Osteoblast (primary cell): ENCODE measurements at regions not wholly inside any gene's neighbourhood (a gene's known extent, or its start where the extent isn't known, plus 50 kb on each side); places are given as distances from the start of the nearest gene placed in this dataset.

ENCODE experiments used
- DNase-seq: peaks from one replicate; pipeline ENCODE4 v3.0.0; 2011; ENCODE audit warnings: low spot score, mixed read lengths; ENCODE audit not compliant: insufficient read length; ENCODE audit errors: missing footprints
- H2AFZ ChIP-seq: 2 replicates; pipeline ENCODE4 v1.6.0; 2011; ENCODE audit warnings: mild to moderate bottlenecking, low read length
- H3K27ac ChIP-seq: 2 replicates; pipeline ENCODE4 v1.5.1; 2011; ENCODE audit warnings: mild to moderate bottlenecking, low read depth, low read length, moderate library complexity
- H3K27me3 ChIP-seq: 2 replicates; pipeline ENCODE4 v1.6.0; 2012; ENCODE audit warnings: mild to moderate bottlenecking, control low read depth, inconsistent platforms, low read length, moderate library complexity; ENCODE audit not compliant: insufficient read depth
- H3K36me3 ChIP-seq: 2 replicates; pipeline ENCODE4 v1.5.1; 2011; ENCODE audit warnings: mild to moderate bottlenecking, low read length, control low read depth, moderate library complexity; ENCODE audit not compliant: insufficient read depth
- H3K4me1 ChIP-seq: 2 replicates; pipeline ENCODE4 v1.5.1; 2011; ENCODE audit warnings: mild to moderate bottlenecking, low read length, control low read depth, moderate library complexity; ENCODE audit not compliant: insufficient read depth
- H3K4me2 ChIP-seq: 2 replicates; pipeline ENCODE4 v1.6.0; 2011; ENCODE audit warnings: mild to moderate bottlenecking, low read length; ENCODE audit not compliant: insufficient read depth
- H3K4me3 ChIP-seq: fragments of 200-600 bp; sonication (generic); 3 replicates; pipeline ENCODE4 v1.5.1; 2012; ENCODE audit warnings: mild to moderate bottlenecking, low read length, inconsistent platforms; ENCODE audit not compliant: insufficient read depth
- H3K79me2 ChIP-seq: 2 replicates; pipeline ENCODE4 v1.6.0; 2012; ENCODE audit warnings: mild to moderate bottlenecking, low read length, control low read depth, inconsistent platforms; ENCODE audit not compliant: insufficient read depth
- H3K9me3 ChIP-seq: 2 replicates; pipeline ENCODE4 v1.5.1; 2011; ENCODE audit warnings: low read depth, low read length, control low read depth
- H4K20me1 ChIP-seq: 2 replicates; pipeline ENCODE4 v1.6.0; 2012; ENCODE audit warnings: mild to moderate bottlenecking, low read length, control low read depth; ENCODE audit not compliant: insufficient read depth
- TF ChIP-seq, protein P1 (sequence below): IDR thresholded peaks from 2 replicates; pipeline ENCODE4 v1.5.1; 2011; ENCODE audit warnings: mild to moderate bottlenecking, low read depth, low read length, moderate library complexity; ENCODE audit errors: extremely low read depth

DNA sequence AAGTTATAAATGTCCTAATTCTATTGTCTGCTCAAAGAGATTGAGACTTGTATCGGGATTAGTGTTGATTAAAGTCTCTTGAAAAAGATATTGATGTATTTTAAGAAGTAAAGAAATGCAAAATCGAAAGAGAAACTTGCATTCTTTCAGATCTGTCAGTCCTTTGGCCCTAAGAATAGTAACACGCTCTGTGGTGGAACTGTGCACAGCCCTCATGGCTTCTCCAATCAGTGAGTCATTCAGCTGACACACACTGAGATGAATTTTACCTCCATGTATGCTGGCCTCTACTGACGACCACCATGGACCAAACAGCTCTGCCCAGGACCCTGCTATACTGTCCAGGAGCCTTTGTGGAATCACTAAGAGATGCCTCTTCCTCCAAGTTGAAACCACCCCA is 232.4 kb downstream of the ESM1 start:
- Histone ChIP-seq H3K4me3 (peak overlapping the region; percentile 50), H2AFZ (peak overlapping the region; percentile 80), H3K4me2 (peak overlapping the region; percentile 85), H3K9me3 (no peaks in the 10 kb centered on the region), H4K20me1 (no peaks in the 10 kb centered on the region), H3K4me1 (peaks cover 21% of the 10 kb centered on the region), H3K79me2 (no peaks in the 10 kb centered on the region), H3K36me3 (no peaks in the 10 kb centered on the region), H3K27ac (peak overlapping the region; percentile 48), H3K27me3 (no peaks in the 10 kb centered on the region)
- TF ChIP-seq, protein P1, sequence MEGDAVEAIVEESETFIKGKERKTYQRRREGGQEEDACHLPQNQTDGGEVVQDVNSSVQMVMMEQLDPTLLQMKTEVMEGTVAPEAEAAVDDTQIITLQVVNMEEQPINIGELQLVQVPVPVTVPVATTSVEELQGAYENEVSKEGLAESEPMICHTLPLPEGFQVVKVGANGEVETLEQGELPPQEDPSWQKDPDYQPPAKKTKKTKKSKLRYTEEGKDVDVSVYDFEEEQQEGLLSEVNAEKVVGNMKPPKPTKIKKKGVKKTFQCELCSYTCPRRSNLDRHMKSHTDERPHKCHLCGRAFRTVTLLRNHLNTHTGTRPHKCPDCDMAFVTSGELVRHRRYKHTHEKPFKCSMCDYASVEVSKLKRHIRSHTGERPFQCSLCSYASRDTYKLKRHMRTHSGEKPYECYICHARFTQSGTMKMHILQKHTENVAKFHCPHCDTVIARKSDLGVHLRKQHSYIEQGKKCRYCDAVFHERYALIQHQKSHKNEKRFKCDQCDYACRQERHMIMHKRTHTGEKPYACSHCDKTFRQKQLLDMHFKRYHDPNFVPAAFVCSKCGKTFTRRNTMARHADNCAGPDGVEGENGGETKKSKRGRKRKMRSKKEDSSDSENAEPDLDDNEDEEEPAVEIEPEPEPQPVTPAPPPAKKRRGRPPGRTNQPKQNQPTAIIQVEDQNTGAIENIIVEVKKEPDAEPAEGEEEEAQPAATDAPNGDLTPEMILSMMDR, result no peak
- DNase-seq, result no peak

- Histone ChIP-seq H3K4me3 (no peak overlapping the region), H2AFZ (no peak overlapping the region), H3K27me3 (no peaks in the 10 kb centered on the region), H3K4me2 (no peak overlapping the region), H3K36me3 (no peaks in the 10 kb centered on the region), H3K79me2 (no peaks in the 10 kb centered on the region), H3K4me1 (peaks cover 20% of the 10 kb centered on the region), H3K27ac (no peak overlapping the region), H3K9me3 (no peaks in the 10 kb centered on the region), H4K20me1 (no peaks in the 10 kb centered on the region)
- peak; percentile 60 for DNase-seq
- TF ChIP-seq, protein P1, result no peak
Measured at GRCh38 chr5:54748527-54748926, 231.0 kb downstream of the SNX18 start.

- Histone ChIP-seq H4K20me1 (no peaks in the 10 kb centered on the region), H3K36me3 (no peaks in the 10 kb centered on the region), H3K27me3 (no peaks in the 10 kb centered on the region), H3K4me2 (no peak overlapping the region), H3K4me1 (peaks cover 28% of the 10 kb centered on the region), H3K4me3 (no peak overlapping the region), H3K27ac (no peak overlapping the region), H3K9me3 (no peaks in the 10 kb centered on the region), H2AFZ (no peak overlapping the region), H3K79me2 (no peaks in the 10 kb centered on the region)
- no peak for DNase-seq
- TF ChIP-seq, protein P1, result no peak
Measured at GRCh38 chr5:54746777-54747398, 229.3 kb downstream of the SNX18 start.

DNA sequence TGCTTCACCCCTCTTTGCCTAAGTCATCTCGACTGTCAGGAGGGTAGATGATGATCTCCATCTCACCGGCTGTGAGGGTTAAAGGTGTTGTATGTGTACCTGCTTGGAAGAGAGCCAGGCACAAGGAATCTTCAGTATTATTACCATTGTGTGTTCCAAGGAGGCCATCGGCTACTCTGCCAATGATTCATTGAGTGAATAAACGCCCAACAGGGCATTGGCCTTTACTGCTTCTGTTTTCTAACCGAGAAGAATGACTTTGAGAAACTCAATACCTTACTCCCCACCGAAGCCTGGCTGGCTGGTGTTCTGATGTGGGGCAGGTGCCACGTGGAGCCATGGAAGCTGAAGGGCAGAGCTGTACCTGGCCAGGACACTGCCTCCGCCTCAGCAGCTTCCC is 228.8 kb downstream of the SNX18 start:
- no peak overlapping the region for H3K4me2 ChIP-seq
- H3K4me3 ChIP-seq, result no peak overlapping the region
- TF ChIP-seq, protein P1, result no peak
- H3K9me3 ChIP-seq, result no peaks in the 10 kb centered on the region
- no peak overlapping the region for H2AFZ ChIP-seq
- peaks cover 32% of the 10 kb centered on the region for H3K4me1 ChIP-seq
- no peaks in the 10 kb centered on the region for H3K27me3 ChIP-seq
- no peak for DNase-seq
- H3K27ac ChIP-seq, result no peak overlapping the region
- no peaks in the 10 kb centered on the region for H3K79me2 ChIP-seq
- H4K20me1 ChIP-seq, result no peaks in the 10 kb centered on the region
- H3K36me3 ChIP-seq, result no peaks in the 10 kb centered on the region
